ENCODE measurements at regions not wholly inside any gene's neighbourhood (a gene's known extent, or its start where the extent isn't known, plus 50 kb on each side); places are given as distances from the start of the nearest gene placed in this dataset.

- DNase-seq, result no peak
Observed at GRCh38 chr3:8266730-8267131, 234.9 kb upstream of the LMCD1 start.

DNA sequence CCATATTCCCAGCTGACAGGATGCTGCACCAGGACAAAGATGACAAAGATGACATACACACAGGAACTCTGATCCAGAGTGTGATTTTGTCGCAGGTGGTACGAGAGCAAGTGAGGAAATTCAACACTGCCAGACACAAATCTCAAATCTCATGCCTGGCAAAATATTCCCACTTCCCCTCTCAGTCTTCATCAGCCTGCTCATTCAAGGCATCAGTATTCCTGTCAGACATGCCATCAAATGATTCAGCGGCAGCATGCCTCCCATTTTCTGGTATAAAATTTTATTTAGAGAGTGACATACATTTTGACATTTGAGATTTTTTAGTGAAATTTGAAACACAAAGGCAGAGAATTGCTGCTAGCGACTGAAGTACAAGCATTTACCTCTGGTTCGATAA lies 228.1 kb upstream of the LMCD1 start:
- DNase-seq, result no peak

DNA sequence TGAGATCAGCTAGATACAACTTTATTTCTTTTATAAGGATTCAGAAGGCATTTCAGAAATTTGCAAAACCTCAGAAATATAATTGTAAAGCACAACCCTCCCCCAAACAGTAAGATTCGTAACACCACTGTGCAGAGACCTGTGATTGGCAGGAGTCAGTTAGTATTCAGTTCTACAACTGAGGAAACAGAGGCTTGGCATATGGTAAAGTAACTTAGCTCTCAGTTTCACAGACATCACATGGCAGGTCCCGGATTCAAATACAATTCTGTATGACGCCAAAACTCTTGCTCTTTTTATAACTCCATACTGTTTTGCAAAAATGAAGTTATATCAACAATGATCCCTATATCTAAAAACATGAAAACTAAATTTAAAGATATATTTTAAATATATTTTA lies 225.6 kb upstream of the LMCD1 start:
- DNase-seq, result no peak

- no peak for DNase-seq
Observed at GRCh38 chr3:8276506-8276905, 225.1 kb upstream of the LMCD1 start.

GRCh38 chr3:8278448-8278847 lies 223.2 kb upstream of the LMCD1 start:
- DNase-seq, result peak; percentile 60

- peak; percentile 51 for DNase-seq
Observed at GRCh38 chr3:8279476-8279875, 222.1 kb upstream of the LMCD1 start.

- peak; percentile 44 for DNase-seq
Observed at GRCh38 chr3:8279886-8280550, 221.6 kb upstream of the LMCD1 start.

DNA sequence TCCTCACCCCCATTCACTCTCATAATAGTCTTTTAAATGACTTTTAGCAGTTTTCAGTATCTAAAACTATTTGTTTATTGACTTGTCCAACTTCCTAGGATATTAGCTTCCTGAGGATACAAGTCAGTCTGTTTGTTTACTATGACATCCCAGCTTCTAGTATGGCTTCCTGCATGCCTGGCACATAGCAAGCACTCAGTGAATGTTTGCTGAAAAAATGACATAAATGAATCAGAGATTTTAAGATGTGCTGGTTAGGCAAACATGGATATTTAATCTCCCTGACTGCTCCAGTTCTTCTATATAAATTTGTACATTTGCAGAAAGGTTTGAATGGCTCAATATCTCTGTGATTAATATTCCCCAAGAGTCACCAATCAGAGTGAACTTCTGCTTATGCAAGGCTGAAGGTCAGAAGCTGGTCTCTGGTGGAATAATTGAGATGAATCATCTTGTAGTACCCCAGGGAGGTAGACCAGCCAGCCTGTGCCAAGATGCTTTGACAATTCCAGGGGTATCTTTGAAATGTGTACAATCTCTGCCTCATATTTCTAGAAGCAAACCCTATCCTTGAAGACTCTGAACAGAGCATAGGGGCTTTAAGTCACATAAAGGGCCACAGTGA lies 219.0 kb upstream of the LMCD1 start:
- DNase-seq, result no peak

- no peak for DNase-seq
Observed at GRCh38 chr3:8283193-8283592, 218.4 kb upstream of the LMCD1 start.

DNA sequence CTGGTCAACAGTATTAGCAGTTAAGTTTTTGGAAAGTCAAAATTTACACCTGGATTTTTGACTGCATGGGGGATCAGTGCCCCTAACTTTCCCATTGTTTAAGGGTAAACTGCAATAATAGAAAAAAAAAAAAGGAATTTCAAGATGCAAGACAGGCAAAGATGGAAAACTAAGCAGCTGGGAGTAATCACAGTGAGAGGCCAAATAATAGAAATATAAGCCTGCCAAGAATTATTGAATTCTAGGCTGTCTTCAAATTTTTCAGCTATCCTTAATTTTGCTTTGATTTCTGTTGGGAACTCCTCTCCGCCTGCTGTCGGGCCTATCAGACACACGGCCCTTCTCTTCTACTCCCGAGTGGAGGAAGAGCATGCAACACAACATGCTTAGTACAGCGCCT lies 215.5 kb upstream of the LMCD1 start:
- DNase-seq, result no peak

GRCh38 chr3:8286749-8287148 lies 214.9 kb upstream of the LMCD1 start:
- no peak for DNase-seq

DNA sequence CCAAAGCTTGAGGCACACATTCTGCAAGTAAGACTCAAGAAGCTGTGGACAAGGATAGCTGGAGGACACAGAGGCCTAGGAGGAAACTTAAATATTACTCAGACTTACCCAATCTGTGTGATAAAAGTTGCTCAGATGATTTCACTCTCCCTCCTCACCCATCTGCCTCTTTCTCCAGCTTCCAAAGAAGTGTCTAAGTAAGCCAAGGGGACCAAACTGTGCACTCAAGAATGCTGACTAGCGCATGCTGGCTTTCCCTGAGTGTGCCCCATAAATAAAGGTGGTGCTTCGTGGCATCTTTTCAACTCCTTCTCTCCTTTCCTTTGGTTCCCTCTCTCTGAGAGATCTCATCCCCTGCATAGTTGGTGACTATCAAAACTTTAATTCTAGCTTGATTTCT lies 211.0 kb upstream of the LMCD1 start:
- DNase-seq, result no peak

DNA sequence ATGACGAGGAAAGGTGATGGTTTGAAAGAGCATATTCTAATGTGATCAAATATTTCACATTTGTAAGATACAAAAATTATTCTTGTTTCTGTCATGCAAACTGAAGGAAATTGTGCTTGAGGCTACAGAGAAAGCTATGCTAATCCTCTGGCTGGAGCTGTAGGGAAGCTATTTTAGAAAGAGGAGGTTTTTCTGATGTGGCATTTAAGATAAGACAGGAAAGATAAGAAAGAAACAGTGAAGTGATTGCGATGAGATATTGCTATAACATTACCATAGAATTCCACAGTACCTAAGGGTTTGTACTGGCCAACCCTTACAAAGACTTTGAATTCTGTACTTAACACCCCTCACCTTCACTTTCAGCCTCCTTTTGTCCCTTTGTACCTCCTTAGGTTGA lies 205.2 kb upstream of the LMCD1 start:
- no peak for DNase-seq

DNA sequence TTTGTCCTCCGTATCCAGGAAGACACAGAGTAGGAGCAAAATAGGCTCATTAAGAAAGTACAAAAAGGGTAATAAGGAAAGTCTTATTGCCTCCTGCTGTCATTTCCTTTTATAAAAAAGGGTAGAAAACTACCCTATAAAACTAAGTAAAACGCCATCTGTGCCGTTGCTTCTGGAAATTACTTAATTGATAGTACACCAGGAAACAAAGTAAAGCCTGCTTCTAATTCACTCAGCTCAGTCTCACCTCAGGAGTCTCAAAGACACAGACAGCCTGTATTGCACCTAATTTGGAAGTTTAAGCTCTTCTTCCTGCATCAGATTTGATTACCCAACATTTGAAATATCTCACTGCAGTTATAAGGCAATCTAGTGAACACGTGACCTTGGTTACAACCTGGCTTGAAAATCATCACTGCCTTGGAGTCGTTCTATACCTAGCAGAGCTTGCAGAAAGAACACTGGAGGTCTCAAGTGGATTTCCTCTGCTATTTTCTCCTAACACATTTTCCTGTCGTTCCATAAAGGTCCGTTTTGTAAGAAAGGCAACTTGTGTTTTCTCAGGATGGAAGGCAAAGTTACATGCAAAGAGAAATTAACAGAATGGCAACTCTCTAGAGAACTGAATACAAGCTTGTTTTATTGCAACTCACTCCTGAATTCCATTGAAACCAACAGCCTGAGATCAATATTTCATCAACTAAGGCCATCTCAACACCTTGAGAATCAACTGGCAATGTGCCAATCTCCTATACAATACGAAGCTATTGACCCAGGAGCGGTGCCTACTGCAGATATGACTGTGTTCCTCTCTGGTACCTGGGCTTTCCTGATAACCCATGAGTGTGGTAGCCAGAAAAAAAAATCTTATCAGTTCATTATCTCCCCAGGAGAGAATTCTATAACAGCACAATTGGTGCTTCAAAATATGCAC lies 203.3 kb upstream of the LMCD1 start:
- DNase-seq, result peak; percentile 18

GRCh38 chr3:8301977-8302735 lies 199.5 kb upstream of the LMCD1 start:
- peak; percentile 80 for DNase-seq

DNA sequence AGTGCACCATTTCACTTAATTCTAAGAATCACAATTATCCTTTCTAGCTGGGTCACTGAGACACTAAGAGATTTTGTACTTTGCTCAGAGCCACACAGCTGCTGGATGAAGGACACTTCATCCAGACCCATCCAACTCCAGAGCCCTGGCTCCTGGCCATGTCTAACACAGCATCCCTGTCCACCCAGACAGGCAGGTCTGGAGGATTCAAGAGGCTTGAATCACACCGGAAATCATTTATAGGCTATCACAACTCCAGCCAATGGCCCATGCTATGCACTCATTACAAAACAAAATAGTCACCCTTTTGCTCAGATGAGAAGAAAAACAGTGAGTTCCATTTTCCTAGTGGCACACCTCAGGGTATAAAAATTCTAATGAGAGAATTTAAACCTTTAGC lies 198.2 kb upstream of the LMCD1 start:
- no peak for DNase-seq

- no peak for DNase-seq
Observed at GRCh38 chr3:8305371-8305770, 196.3 kb upstream of the LMCD1 start.

DNA sequence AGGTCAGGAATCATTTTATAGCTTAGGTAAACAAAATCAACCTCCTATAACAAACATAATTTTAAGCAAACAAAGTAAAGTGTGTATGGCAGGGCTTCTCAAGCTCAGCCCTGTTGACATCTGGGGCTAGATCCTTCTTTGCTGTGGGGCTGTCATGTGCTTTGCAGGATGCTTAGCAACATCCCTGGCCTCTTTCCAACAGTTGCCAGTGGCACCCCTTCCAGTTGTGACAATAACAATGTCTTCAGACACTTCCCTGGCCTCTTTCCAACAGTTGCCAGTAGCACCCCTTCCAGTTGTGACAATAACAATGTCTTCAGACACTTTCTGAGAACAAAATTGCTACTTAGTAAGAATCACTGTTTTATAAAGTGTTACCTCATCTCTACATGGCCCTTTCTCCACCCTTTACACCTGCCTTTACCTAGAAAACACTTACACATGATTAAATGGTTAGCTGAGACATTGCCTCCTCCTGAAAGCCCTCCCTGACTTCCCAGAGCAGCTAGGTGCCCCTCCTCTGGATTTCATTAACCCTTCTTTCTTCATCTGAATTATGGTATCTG lies 194.0 kb upstream of the LMCD1 start:
- DNase-seq, result peak; percentile 29

DNA sequence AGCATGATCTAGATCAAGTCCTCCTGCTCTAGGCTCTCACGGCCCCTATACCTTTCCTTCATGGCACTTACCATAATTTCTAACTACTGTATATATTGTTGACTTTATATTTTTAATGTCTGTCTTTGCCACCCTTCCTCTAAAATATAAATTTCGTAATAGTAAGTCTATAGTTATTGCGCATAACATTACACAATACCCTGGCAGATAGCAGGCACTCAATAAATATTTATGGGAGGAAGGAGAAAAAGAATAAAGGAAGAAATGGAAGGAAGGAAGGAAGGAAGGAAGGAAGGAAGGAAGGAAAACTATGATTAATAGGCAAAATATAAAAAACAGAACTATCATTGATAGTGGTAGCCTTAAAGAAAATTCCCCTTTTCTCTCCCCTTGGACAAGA lies 190.3 kb upstream of the LMCD1 start:
- no peak for DNase-seq

DNA sequence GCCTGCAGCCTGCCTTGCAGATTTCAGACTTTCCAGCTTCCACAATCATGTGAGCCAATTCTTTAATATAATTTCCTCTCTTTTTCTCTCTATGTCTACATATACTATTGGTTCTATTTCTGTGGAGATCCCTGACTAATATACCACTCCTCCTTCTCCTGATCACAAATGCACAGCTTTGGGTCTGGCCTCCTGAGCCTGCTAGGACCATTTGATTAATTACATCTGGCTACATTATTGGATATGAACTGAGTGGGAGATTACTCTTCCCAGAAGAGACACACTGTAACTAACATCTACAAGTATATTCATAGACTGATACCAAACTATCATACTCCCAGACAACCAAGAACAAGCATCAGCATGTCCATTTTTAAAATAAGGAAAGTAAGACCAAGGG lies 188.9 kb upstream of the LMCD1 start:
- DNase-seq, result peak; percentile 67

DNA sequence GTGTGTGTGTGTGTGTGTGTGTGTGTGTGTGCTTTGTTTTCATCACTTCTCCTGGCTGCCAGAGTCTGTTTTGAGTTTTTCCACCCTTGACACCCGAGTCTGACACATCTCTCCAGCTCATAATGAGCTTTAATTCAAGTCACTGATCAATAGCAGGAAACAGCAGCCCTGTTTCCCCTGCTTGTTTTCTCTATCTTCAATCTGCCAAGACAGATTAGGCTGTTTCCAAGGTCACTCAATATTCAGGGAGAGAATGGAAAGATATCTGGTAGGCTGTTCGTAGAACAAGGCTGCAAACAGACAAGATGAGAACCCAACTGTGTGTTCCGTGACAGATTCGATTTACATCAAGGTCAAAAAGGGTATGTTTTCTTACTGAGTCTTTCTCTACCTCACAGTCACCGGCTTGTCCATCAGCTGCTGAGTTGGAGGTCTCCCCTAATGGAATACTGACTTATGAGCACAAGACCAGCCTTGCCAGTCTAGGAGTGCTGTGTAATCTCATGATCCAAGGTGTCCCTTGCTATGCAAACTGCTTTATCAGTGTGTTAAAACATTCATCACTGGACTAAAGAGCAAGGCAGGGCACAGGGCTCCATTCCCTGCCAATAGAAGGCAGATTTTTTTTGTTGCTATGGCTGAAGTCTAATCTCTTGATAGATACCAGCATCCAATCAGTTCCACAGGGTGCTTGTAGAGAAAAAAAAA lies 187.9 kb upstream of the LMCD1 start:
- DNase-seq, result peak; percentile 76

- peak; percentile 36 for DNase-seq
Observed at GRCh38 chr3:8315526-8315925, 186.1 kb upstream of the LMCD1 start.
